ENCODE measurements at regions not wholly inside any gene's neighbourhood (a gene's known extent, or its start where the extent isn't known, plus 50 kb on each side); places are given as distances from the start of the nearest gene placed in this dataset.

- no peak overlapping the region for H3K4me3 Mint-ChIP-seq
- peaks cover 6% of the 10 kb centered on the region for H3K9me3 Mint-ChIP-seq
- H3K36me3 Mint-ChIP-seq: no peaks in the 10 kb centered on the region
- H3K27ac Mint-ChIP-seq: no peak overlapping the region
- no peaks in the 10 kb centered on the region for H3K4me1 Mint-ChIP-seq
- peaks cover 11% of the 10 kb centered on the region for H3K27me3 Mint-ChIP-seq
Observed at GRCh38 chr2:236662231-236663185, 92.9 kb downstream of the ACKR3 start.

- H3K4me1 Mint-ChIP-seq: no peaks in the 10 kb centered on the region
- no peak overlapping the region for H3K27ac Mint-ChIP-seq
- H3K27me3 Mint-ChIP-seq: peaks cover 6% of the 10 kb centered on the region
- H3K9me3 Mint-ChIP-seq: peaks cover 6% of the 10 kb centered on the region
- no peak overlapping the region for H3K4me3 Mint-ChIP-seq
- H3K36me3 Mint-ChIP-seq: no peaks in the 10 kb centered on the region
Observed at GRCh38 chr2:236663287-236664101, 93.9 kb downstream of the ACKR3 start.

GRCh38 chr2:236664136-236664535, 94.5 kb downstream of the ACKR3 start:
- no peak overlapping the region for H3K27ac Mint-ChIP-seq
- H3K9me3 Mint-ChIP-seq: peaks cover 6% of the 10 kb centered on the region
- no peaks in the 10 kb centered on the region for H3K36me3 Mint-ChIP-seq
- no peak overlapping the region for H3K4me3 Mint-ChIP-seq
- H3K27me3 Mint-ChIP-seq: peaks cover 6% of the 10 kb centered on the region
- H3K4me1 Mint-ChIP-seq: no peaks in the 10 kb centered on the region

- Mint-ChIP-seq H3K9me3 (peaks cover 6% of the 10 kb centered on the region), H3K4me3 (no peak overlapping the region), H3K27me3 (peaks cover 6% of the 10 kb centered on the region), H3K36me3 (no peaks in the 10 kb centered on the region), H3K27ac (no peak overlapping the region), H3K4me1 (no peaks in the 10 kb centered on the region)
Observed at GRCh38 chr2:236665101-236665500, 95.5 kb downstream of the ACKR3 start.

DNA sequence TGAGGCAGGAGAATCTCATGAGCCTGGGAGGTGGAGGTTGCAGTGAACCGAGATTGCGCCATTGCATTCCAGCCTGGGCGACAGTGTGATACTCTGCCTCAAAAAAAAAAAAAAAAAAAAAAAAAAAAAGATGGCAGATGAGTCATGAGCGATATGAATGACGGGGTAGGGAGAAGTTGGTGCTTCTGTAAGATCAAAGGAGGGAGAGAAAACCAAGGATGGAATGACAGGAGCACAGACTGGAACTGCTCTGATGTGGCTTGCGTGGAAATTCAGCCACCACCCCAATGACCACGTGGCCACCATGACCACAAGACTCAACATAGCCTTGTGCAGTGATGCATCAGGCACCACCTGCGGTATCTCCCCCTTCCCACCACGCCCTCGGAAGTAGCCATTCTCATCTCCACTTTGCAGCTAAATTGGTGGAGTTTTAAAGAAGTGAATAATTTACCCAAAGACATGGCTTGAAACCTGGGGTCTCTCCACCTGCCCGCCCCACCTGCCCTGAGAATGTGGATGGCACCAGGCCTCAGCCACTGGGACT, 96.0 kb downstream of the ACKR3 start:
- peaks cover 6% of the 10 kb centered on the region for H3K9me3 Mint-ChIP-seq
- H3K4me3 Mint-ChIP-seq: no peak overlapping the region
- no peaks in the 10 kb centered on the region for H3K4me1 Mint-ChIP-seq
- no peak overlapping the region for H3K27ac Mint-ChIP-seq
- H3K36me3 Mint-ChIP-seq: no peaks in the 10 kb centered on the region
- peaks cover 3% of the 10 kb centered on the region for H3K27me3 Mint-ChIP-seq

DNA sequence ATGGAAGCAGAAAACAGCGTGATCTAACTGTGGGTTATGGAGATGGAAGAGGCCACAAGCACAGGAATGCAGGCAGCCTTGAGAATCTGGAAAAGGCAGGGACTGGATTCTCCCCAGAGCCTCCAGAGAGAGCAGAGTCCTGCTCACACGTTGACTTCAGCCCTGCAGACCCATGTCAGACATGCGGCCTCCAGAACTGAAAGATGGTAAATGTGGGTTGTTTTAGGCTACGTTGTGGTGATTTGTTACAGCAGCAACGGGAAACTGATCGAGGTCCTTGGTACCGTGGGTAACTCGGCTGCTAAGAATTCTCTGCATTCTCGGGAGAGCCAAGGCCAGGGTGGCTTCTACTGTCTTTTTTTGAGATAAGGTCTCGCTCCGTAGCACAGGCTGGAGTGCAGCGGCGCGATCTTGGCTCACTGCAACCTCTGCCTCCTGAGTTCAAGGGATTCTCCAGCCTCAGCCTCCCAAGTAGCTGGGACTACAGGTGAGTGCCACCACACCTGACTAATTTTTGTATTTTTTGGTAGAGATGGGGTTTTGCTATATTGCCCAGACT, 97.1 kb downstream of the ACKR3 start:
- H3K9me3 Mint-ChIP-seq: peaks cover 6% of the 10 kb centered on the region
- peaks cover 3% of the 10 kb centered on the region for H3K27me3 Mint-ChIP-seq
- no peaks in the 10 kb centered on the region for H3K36me3 Mint-ChIP-seq
- no peak overlapping the region for H3K4me3 Mint-ChIP-seq
- H3K27ac Mint-ChIP-seq: no peak overlapping the region
- H3K4me1 Mint-ChIP-seq: no peaks in the 10 kb centered on the region

DNA sequence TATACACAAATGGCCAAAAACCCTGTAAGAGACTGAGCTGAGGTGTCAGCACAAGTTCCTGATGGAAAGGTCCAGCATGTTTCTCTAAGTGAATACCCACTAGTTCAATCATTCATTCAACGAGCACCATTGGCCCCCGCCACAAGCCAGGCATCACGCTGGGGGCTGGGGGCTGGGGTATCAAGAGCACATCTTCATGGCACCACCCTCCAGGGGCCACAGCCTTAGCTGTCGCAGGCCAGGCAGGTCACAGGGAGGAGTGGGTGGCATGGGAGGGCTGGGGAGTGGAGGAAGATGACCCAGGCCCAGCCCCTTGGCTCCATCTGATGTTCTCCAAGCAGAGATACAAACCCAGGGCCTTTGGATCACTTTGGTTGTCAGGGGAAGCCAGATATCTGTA, 97.9 kb downstream of the ACKR3 start:
- H3K4me3 Mint-ChIP-seq: no peak overlapping the region

DNA sequence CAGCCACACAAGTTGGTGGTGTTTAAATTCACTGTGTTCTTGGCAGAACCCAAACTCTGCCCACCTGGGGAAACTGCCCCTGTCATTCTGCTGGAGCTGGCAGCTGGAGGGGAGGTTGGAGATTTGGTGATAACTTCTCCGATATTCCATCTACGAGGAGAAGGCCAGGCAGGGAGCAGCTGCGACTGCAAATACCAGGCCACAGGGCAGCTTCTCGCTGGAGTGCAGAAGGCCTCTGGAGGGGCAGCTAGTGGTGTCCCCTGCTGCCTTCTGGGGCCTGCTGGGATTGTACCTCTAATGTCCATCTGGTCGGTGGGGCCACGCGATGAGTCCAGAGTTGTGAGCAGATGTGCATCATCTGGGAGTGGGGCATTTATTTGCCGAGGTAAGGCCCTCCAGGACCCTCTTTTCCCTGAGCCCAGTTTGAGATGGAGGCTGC, 98.9 kb downstream of the ACKR3 start:
- Mint-ChIP-seq H3K4me1 (no peaks in the 10 kb centered on the region), H3K4me3 (no peak overlapping the region), H3K27me3 (no peaks in the 10 kb centered on the region), H3K27ac (no peak overlapping the region), H3K9me3 (peaks cover 6% of the 10 kb centered on the region), H3K36me3 (no peaks in the 10 kb centered on the region)

More for the DNA sequence above, 97.9 kb downstream of the ACKR3 start:
- Mint-ChIP-seq H3K27me3 (no peaks in the 10 kb centered on the region), H3K27ac (no peak overlapping the region), H3K4me1 (no peaks in the 10 kb centered on the region), H3K9me3 (peaks cover 6% of the 10 kb centered on the region), H3K36me3 (no peaks in the 10 kb centered on the region)

GRCh38 chr2:236670235-236670620, 100.6 kb downstream of the ACKR3 start:
- peaks cover 6% of the 10 kb centered on the region for H3K9me3 Mint-ChIP-seq
- no peak overlapping the region for H3K27ac Mint-ChIP-seq
- no peaks in the 10 kb centered on the region for H3K36me3 Mint-ChIP-seq
- no peaks in the 10 kb centered on the region for H3K4me1 Mint-ChIP-seq
- no peak overlapping the region for H3K4me3 Mint-ChIP-seq
- no peaks in the 10 kb centered on the region for H3K27me3 Mint-ChIP-seq

DNA sequence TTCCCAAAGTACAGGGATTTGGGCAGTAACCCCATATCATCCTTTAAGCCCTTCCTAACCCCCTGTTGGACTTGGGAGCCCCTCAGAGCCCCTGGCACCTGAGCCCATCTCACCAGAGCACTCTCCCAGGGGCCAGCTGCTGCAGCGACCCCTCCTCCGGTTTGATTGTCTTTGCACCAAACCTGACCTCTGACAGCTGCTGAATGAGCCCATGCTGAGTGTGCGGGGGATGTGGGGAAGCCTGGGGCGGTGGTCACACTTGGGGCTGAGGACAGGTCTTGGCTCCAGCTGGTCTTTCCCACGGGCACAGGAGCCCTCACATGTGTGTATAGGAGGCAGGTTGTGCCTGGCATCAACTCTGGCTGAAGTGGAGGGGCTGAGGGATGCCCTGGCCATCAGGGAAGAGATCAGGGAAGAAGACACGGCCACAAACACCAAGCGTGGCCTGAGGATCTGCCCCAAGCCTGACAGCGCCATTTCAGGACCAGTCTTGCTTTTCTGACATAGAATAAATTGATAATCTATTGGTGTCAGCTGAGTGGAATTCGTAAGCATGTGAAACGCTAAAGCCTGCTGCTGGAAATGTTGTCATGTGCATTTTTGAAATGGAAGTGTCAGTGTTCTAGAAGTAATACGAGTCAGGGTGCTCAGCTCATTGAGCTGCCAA, 102.4 kb downstream of the ACKR3 start:
- Mint-ChIP-seq H3K4me3 (no peak overlapping the region), H3K27ac (no peak overlapping the region), H3K36me3 (no peaks in the 10 kb centered on the region)

GRCh38 chr2:236672606-236673005, 103.0 kb downstream of the ACKR3 start:
- peak overlapping the region; percentile 26 for H3K27ac Mint-ChIP-seq
- H3K4me3 Mint-ChIP-seq: no peak overlapping the region
- H3K4me1 Mint-ChIP-seq: no peaks in the 10 kb centered on the region
- H3K27me3 Mint-ChIP-seq: peaks cover 2% of the 10 kb centered on the region
- H3K36me3 Mint-ChIP-seq: no peaks in the 10 kb centered on the region
- no peaks in the 10 kb centered on the region for H3K9me3 Mint-ChIP-seq

More for the DNA sequence above, 102.4 kb downstream of the ACKR3 start:
- Mint-ChIP-seq H3K27me3 (peaks cover 2% of the 10 kb centered on the region), H3K9me3 (no peaks in the 10 kb centered on the region), H3K4me1 (no peaks in the 10 kb centered on the region)

DNA sequence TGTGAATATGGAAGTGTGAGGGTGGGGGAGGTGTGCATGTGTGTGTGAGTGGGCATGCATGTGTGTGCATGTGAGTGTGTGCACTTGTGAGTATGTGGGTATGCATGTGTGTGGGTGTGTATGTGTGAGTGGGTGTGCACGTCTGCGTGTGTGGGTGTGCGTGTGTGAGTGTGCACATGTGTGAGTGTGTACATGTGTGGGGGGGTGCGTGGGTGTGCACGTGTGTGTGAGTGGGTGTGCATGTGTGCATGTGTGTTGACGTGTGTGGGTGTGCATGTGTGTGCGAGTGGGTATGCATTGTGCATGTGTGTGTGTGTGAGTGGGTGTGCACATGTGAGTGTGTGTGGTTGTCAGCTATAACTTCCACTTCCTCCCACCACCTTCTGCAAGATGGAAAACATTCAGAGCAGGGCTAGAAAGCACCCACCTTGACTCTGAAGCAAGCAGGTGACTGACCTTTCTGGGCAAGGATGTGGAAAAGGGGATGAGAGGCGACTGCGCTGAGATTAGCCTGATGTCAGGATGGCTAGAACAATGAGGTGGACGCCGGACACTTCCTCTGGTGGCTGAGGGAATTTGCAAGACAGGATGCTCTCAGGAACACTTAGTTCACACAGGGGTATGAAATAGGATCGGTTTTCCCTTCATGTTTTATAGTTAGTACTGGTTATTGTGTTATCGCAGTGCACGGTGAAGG, 103.6 kb downstream of the ACKR3 start:
- H3K27me3 Mint-ChIP-seq: peaks cover 2% of the 10 kb centered on the region
- no peaks in the 10 kb centered on the region for H3K9me3 Mint-ChIP-seq
- no peaks in the 10 kb centered on the region for H3K36me3 Mint-ChIP-seq
- H3K27ac Mint-ChIP-seq: peak overlapping the region; percentile 26
- H3K4me1 Mint-ChIP-seq: no peaks in the 10 kb centered on the region
- no peak overlapping the region for H3K4me3 Mint-ChIP-seq

GRCh38 chr2:236673823-236674185, 104.2 kb downstream of the ACKR3 start:
- no peak overlapping the region for H3K27ac Mint-ChIP-seq
- H3K9me3 Mint-ChIP-seq: no peaks in the 10 kb centered on the region
- no peak overlapping the region for H3K4me3 Mint-ChIP-seq
- H3K36me3 Mint-ChIP-seq: no peaks in the 10 kb centered on the region
- H3K27me3 Mint-ChIP-seq: peaks cover 2% of the 10 kb centered on the region
- H3K4me1 Mint-ChIP-seq: no peaks in the 10 kb centered on the region

- no peak overlapping the region for H3K27ac Mint-ChIP-seq
- no peaks in the 10 kb centered on the region for H3K9me3 Mint-ChIP-seq
- no peaks in the 10 kb centered on the region for H3K36me3 Mint-ChIP-seq
- H3K27me3 Mint-ChIP-seq: peaks cover 2% of the 10 kb centered on the region
- no peaks in the 10 kb centered on the region for H3K4me1 Mint-ChIP-seq
- no peak overlapping the region for H3K4me3 Mint-ChIP-seq
Observed at GRCh38 chr2:236674238-236674637, 104.6 kb downstream of the ACKR3 start.

DNA sequence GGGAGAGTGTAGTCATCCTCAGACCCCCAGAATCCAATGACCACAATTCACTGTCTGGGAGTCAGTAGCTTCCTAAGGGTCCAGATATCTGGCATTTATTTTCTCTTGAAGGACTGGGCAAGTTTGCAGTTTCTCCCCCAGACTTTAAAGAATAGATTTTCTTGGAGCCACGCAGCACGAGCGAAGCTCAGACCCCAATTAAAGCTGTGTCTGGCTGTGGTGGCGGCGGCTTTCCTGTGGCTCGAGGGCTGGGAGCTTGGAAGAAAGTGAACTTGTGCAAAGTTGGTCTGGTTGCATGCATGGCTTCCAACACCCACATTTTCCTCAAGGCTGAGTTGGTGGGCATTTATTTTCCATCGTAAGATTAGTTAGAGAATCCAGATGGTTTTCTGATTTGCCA, 105.0 kb downstream of the ACKR3 start:
- no peak overlapping the region for H3K4me3 Mint-ChIP-seq
- H3K36me3 Mint-ChIP-seq: no peaks in the 10 kb centered on the region
- H3K4me1 Mint-ChIP-seq: no peaks in the 10 kb centered on the region
- no peaks in the 10 kb centered on the region for H3K9me3 Mint-ChIP-seq
- H3K27me3 Mint-ChIP-seq: peaks cover 2% of the 10 kb centered on the region
- no peak overlapping the region for H3K27ac Mint-ChIP-seq
